ENCODE measurements at regions not wholly inside any gene's neighbourhood (a gene's known extent, or its start where the extent isn't known, plus 50 kb on each side); places are given as distances from the start of the nearest gene placed in this dataset.
"Not testable (repeated sequence)": the region's sequence is repeated elsewhere in the genome, so short reads cannot be mapped to it uniquely, and the experiment has no call there.

GRCh38 chr6:67914419-67914818 lies 720.7 kb upstream of the ADGRB3 start:
- H4K20me1 ChIP-seq (ENCODE audit: insufficient read depth), result no peaks in the 10 kb centered on the region
- no peak for TF ChIP-seq CTCF (conservative IDR thresholded peaks at IDR 0.05; ENCODE audit: low read depth, low read length)
- no peak overlapping the region for H3K9ac ChIP-seq
- no peak overlapping the region for H2AFZ ChIP-seq (ENCODE audit: low read depth)
- no peaks in the 10 kb centered on the region for H3K4me1 ChIP-seq (ENCODE audit: low read depth, poor library complexity, severe bottlenecking)
- H3K4me3 ChIP-seq (IDR thresholded peaks at IDR 0.05; ENCODE audit: insufficient read depth, low read depth, low read length), result no peak overlapping the region
- H3K4me2 ChIP-seq, result no peak overlapping the region
- H3K36me3 ChIP-seq (ENCODE audit: insufficient read depth), result no peaks in the 10 kb centered on the region
- H3K79me2 ChIP-seq (ENCODE audit: insufficient read depth, low read depth), result no peaks in the 10 kb centered on the region
- H3K27ac ChIP-seq, result no peak overlapping the region
- H3K27me3 ChIP-seq (ENCODE audit: insufficient read depth, low read depth), result no peaks in the 10 kb centered on the region

- Histone ChIP-seq H3K36me3 (ENCODE audit: insufficient read depth) (no peaks in the 10 kb centered on the region), H3K4me2 (no peak overlapping the region), H3K27ac (no peak overlapping the region), H3K4me3 (IDR thresholded peaks at IDR 0.05; ENCODE audit: insufficient read depth, low read depth, low read length) (no peak overlapping the region), H4K20me1 (ENCODE audit: insufficient read depth) (no peaks in the 10 kb centered on the region), H3K79me2 (ENCODE audit: insufficient read depth, low read depth) (no peaks in the 10 kb centered on the region), H3K9ac (no peak overlapping the region), H3K27me3 (ENCODE audit: insufficient read depth, low read depth) (no peaks in the 10 kb centered on the region), H3K4me1 (ENCODE audit: low read depth, poor library complexity, severe bottlenecking) (no peaks in the 10 kb centered on the region), H2AFZ (ENCODE audit: low read depth) (no peak overlapping the region)
- TF ChIP-seq CTCF (conservative IDR thresholded peaks at IDR 0.05; ENCODE audit: low read depth, low read length), result no peak
Observed at GRCh38 chr6:67909354-67909753, 725.7 kb upstream of the ADGRB3 start.

GRCh38 chr6:67908379-67908778 lies 726.7 kb upstream of the ADGRB3 start:
- H3K4me2 ChIP-seq, result no peak overlapping the region
- no peaks in the 10 kb centered on the region for H3K27me3 ChIP-seq (ENCODE audit: insufficient read depth, low read depth)
- H3K9ac ChIP-seq, result no peak overlapping the region
- no peak overlapping the region for H3K4me3 ChIP-seq (IDR thresholded peaks at IDR 0.05; ENCODE audit: insufficient read depth, low read depth, low read length)
- no peaks in the 10 kb centered on the region for H3K36me3 ChIP-seq (ENCODE audit: insufficient read depth)
- H3K79me2 ChIP-seq (ENCODE audit: insufficient read depth, low read depth), result no peaks in the 10 kb centered on the region
- H3K27ac ChIP-seq, result no peak overlapping the region
- no peaks in the 10 kb centered on the region for H3K4me1 ChIP-seq (ENCODE audit: low read depth, poor library complexity, severe bottlenecking)
- H4K20me1 ChIP-seq (ENCODE audit: insufficient read depth), result no peaks in the 10 kb centered on the region
- TF ChIP-seq CTCF (conservative IDR thresholded peaks at IDR 0.05; ENCODE audit: low read depth, low read length), result no peak
- no peak overlapping the region for H2AFZ ChIP-seq (ENCODE audit: low read depth)

GRCh38 chr6:67904735-67905134 lies 730.3 kb upstream of the ADGRB3 start:
- not testable (repeated sequence) for H3K4me1 ChIP-seq (ENCODE audit: low read depth, poor library complexity, severe bottlenecking); H3K27me3 ChIP-seq (ENCODE audit: insufficient read depth, low read depth); H2AFZ ChIP-seq (ENCODE audit: low read depth); H3K79me2 ChIP-seq (ENCODE audit: insufficient read depth, low read depth); H3K4me3 ChIP-seq (IDR thresholded peaks at IDR 0.05; ENCODE audit: insufficient read depth, low read depth, low read length); H3K36me3 ChIP-seq (ENCODE audit: insufficient read depth); H3K27ac ChIP-seq; H3K9ac ChIP-seq; H3K4me2 ChIP-seq; H4K20me1 ChIP-seq (ENCODE audit: insufficient read depth)

GRCh38 chr6:67898875-67899274 lies 736.2 kb upstream of the ADGRB3 start:
- H3K4me1 ChIP-seq (ENCODE audit: low read depth, poor library complexity, severe bottlenecking), result no peaks in the 10 kb centered on the region
- no peak overlapping the region for H3K27ac ChIP-seq
- no peak for TF ChIP-seq CTCF (conservative IDR thresholded peaks at IDR 0.05; ENCODE audit: low read depth, low read length)
- H2AFZ ChIP-seq (ENCODE audit: low read depth), result no peak overlapping the region
- no peak overlapping the region for H3K4me3 ChIP-seq (IDR thresholded peaks at IDR 0.05; ENCODE audit: insufficient read depth, low read depth, low read length)
- no peaks in the 10 kb centered on the region for H4K20me1 ChIP-seq (ENCODE audit: insufficient read depth)
- H3K4me2 ChIP-seq, result no peak overlapping the region
- H3K27me3 ChIP-seq (ENCODE audit: insufficient read depth, low read depth), result no peaks in the 10 kb centered on the region
- H3K36me3 ChIP-seq (ENCODE audit: insufficient read depth), result no peaks in the 10 kb centered on the region
- H3K79me2 ChIP-seq (ENCODE audit: insufficient read depth, low read depth), result no peaks in the 10 kb centered on the region
- no peak overlapping the region for H3K9ac ChIP-seq
